GM23248 (cell line): ENCODE measurements at regions not wholly inside any gene's neighbourhood (a gene's known extent, or its start where the extent isn't known, plus 50 kb on each side); places are given as distances from the start of the nearest gene placed in this dataset.

Experiments
- EZH2 ChIP-seq: fragments of 200-600 bp; sonication (generic); IDR thresholded peaks from 2 replicates; pipeline ENCODE4 v1.6.1; 2018; ENCODE audit warnings: antibody characterized with exemption, mild to moderate bottlenecking; ENCODE audit not compliant: insufficient read depth, poor library complexity, severe bottlenecking
- EZH2phosphoT487 ChIP-seq: fragments of 200-600 bp; sonication (generic); IDR thresholded peaks from 2 replicates; pipeline ENCODE4 v1.6.1; 2018; ENCODE audit warnings: antibody characterized with exemption, moderate library complexity, mild to moderate bottlenecking, low read depth; ENCODE audit not compliant: insufficient read depth

- TF ChIP-seq EZH2 (no peak), EZH2phosphoT487 (no peak)
Observed at GRCh38 chr12:89212339-89212771, 139.9 kb downstream of the DUSP6 start.
